Mucosa of descending colon (tissue), 3 donors: ENCODE measurements at regions not wholly inside any gene's neighbourhood (a gene's known extent, or its start where the extent isn't known, plus 50 kb on each side); places are given as distances from the start of the nearest gene placed in this dataset.

Experiments used
- ATAC-seq: fragments of 200-7000 bp; cut with Tn5 transposase; one replicate; pipeline ENCODE4 v1.9.1; 2020; ENCODE audit warnings: mild to moderate bottlenecking, moderate library complexity
- DNase-seq, 3 donors: peaks; one replicate each; pipeline ENCODE4 v3.0.0-alpha.2; 2020
- H3K36me3 ChIP-seq: fragments of 200-600 bp; one replicate; pipeline ENCODE4 v1.8.0; 2021; ENCODE audit warnings: low read depth, mild to moderate bottlenecking
- H3K4me1 ChIP-seq: fragments of 200-600 bp; one replicate; pipeline ENCODE4 v1.8.0; 2021; ENCODE audit warnings: low read depth, mild to moderate bottlenecking
- H3K4me3 ChIP-seq: fragments of 200-600 bp; one replicate; pipeline ENCODE4 v1.8.0; 2021; ENCODE audit warnings: mild to moderate bottlenecking
- H3K9me3 ChIP-seq: fragments of 200-600 bp; one replicate; pipeline ENCODE4 v1.8.0; 2021; ENCODE audit warnings: mild to moderate bottlenecking
- intact Hi-C, 2 donors: fragments of 100-400 bp; cut with DNase I in 1 of 2; cut with micrococcal nuclease in 1 of 2; formaldehyde crosslinking; loops; one replicate each; pipeline versions ENCODE4 v1.11.0 to v1.11.1; 2022; cut with DNase I, micrococcal nuclease
- TF ChIP-seq, protein P1 (sequence below): fragments of 200-600 bp; IDR thresholded peaks from one replicate; pipeline ENCODE4 v1.8.0; 2022; ENCODE audit warnings: antibody characterized with exemption, mild to moderate bottlenecking
- donor health status: DM: no; HTN: no; CAD: no; lungs with moderate emphysema.
- donor health status: DM: no; HTN: no; CAD: no.
- donor health status: DM: no; HTN: yes; CAD: no.

DNA sequence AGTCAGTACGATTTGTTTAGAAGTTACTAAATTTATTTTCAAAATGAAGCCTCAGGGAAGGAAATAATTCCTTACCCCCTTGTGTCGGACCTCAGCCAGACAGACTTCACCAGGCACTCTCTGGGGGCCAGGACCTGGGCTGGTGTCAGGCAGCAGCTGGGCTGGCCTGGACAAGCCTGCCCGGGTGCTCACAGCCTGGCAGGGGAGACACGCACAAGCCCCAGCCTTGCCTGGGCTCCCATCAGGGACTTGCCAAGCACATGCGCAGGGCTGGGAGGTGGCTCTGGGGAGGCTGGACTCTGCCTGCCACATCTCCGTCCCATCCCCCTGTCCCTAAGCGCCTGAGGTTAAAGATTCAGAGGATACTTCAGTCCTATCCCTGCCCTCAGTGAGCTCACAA is 56.8 kb upstream of the HS6ST1 start:
- intact Hi-C loops, result no loop called here
- no peaks in the 10 kb centered on the region for H3K4me1 ChIP-seq
- DNase-seq (no peak), ATAC-seq (no peak)
- no peak overlapping the region for H3K4me3 ChIP-seq
- TF ChIP-seq, protein P1, sequence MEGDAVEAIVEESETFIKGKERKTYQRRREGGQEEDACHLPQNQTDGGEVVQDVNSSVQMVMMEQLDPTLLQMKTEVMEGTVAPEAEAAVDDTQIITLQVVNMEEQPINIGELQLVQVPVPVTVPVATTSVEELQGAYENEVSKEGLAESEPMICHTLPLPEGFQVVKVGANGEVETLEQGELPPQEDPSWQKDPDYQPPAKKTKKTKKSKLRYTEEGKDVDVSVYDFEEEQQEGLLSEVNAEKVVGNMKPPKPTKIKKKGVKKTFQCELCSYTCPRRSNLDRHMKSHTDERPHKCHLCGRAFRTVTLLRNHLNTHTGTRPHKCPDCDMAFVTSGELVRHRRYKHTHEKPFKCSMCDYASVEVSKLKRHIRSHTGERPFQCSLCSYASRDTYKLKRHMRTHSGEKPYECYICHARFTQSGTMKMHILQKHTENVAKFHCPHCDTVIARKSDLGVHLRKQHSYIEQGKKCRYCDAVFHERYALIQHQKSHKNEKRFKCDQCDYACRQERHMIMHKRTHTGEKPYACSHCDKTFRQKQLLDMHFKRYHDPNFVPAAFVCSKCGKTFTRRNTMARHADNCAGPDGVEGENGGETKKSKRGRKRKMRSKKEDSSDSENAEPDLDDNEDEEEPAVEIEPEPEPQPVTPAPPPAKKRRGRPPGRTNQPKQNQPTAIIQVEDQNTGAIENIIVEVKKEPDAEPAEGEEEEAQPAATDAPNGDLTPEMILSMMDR, result no peak
- H3K9me3 ChIP-seq, result no peaks in the 10 kb centered on the region
- no peaks in the 10 kb centered on the region for H3K36me3 ChIP-seq

DNA sequence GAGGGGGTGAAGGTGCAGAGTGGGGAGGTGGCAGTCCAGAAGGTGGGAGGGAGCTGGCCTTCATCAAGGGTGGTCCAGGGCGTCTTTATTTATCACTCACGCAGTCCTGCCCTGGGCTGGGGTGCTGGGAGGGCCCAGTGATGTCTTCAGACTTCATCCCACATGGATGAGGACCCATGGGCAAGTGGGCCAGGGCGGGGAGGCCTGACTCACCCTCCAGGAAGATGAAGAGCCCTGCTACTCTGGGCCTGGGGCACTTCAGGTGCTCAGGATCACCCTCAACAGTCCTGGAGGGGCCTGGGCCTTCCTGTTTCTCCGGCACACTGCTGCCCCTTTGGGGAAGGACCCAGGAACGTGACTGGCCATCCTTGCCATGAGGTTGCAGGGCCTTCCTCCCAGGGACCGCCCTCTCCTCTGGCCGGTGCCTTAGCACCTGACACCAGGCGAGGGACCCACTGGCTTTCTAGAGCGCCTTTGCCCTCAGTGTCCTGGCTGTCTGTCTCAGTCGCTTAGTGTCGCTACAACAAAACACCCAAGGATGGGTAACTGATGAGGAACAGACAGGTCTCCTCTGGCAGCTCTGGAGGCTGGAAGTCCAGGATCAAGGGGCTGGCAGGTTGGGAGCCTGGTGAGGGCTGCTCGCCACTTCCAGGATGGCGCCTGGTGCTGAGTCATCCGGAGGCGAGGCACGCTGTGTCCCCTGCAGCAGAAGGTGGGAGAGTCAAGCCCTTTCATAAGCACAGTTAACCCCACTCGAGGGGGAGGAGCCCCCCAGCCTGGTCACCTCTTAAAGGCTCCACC is 57.8 kb upstream of the HS6ST1 start:
- H3K4me1 ChIP-seq, result no peaks in the 10 kb centered on the region
- DNase-seq (no peak), ATAC-seq (no peak)
- TF ChIP-seq, protein P1, result no peak
- no peaks in the 10 kb centered on the region for H3K36me3 ChIP-seq
- intact Hi-C loops, result no loop called here
- no peak overlapping the region for H3K4me3 ChIP-seq
- no peaks in the 10 kb centered on the region for H3K9me3 ChIP-seq

DNA sequence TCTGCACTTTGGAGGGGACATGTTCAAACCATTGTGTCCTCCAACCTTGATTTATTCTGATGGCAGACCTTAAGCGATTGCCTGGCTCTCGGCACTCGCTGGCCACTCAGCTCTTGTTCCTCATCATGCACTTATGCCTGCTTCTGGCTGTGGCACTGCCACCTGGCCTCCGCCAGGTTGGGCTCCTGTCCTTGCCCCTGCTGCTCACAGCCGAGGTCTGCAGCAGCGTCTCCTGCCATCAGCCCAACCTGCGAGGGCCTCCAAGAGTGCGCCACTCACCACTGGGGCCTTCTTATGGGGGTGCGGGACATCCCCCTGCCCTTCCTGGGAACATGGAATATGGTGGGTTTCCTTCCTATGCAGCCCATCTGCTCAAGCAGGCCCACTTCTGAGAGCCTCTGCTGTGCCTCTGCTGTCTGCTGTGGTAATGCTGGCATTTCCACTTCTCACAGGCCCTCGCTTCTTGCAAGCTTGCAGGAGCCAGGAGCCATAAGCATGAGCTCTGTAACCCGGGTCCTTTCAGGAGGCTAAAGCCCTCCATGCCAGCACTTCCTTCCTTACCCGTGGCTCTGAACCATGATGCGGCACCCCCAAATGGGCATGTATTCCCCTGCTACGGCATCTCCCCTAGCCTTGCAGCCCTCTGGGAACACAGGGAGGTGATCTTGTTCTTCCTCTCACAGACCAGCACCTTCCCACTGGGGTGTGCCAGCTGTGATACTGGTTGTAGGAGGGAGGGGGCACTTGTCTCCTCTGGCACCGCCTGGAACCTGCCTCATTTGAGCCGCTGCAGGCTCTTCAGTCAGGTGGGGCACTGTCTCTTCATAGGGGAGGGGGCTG is 58.6 kb upstream of the HS6ST1 start:
- H3K9me3 ChIP-seq, result no peaks in the 10 kb centered on the region

DNA sequence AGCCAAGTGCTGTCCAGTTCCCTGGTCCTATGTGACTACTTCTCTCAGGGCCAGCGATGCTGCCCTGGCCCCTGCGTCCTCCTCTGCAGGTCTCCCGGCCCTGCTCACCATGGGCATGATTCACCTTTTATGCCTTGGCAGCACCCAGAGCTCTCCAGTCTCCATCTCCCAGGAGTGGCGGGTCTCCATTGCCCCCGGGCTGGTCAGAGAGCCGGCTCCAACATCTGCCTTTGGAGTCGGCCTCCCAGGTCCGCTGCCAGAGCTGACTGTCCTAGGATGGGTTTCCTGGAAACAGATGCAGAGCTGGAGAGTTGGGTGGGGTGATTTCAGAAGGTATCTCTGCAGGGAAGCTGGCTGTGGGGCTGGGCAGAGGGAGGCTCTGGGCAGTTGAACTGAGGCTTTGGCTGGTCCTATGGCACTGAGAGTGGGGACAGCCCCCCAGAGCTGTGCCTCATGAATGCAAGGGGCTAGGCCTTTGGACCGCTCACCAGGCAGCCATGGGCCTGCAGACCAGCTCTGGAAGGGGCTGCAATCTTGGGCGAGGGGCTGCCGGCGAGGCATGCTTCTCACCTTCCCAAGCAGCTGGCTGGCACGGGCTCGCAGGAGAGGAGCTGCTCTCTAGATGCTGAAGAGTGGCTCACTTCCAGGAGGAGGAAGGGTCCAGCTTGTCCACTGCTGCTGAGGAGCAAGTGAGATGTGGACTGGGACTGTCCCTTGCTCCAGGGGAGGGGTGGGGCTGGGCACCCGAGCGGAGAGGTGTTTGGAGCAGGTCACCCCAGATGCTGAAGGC is 59.8 kb upstream of the HS6ST1 start:
- Histone ChIP-seq H3K4me1 (no peaks in the 10 kb centered on the region), H3K4me3 (no peak overlapping the region), H3K9me3 (no peaks in the 10 kb centered on the region), H3K36me3 (no peaks in the 10 kb centered on the region)
- DNase-seq (peak in 1 of 3 donors; percentile 46), ATAC-seq (no peak)
- intact Hi-C loops, result no loop called here
- TF ChIP-seq, protein P1, result no peak

More for the DNA sequence above, 58.6 kb upstream of the HS6ST1 start:
- no peak for DNase-seq
- Histone ChIP-seq H3K36me3 (no peaks in the 10 kb centered on the region), H3K4me3 (no peak overlapping the region), H3K4me1 (no peaks in the 10 kb centered on the region)
- ATAC-seq, result no peak
- intact Hi-C loops, result no loop called here
- TF ChIP-seq, protein P1, result no peak
